ENCODE measurements at regions not wholly inside any gene's neighbourhood (a gene's known extent, or its start where the extent isn't known, plus 50 kb on each side); places are given as distances from the start of the nearest gene placed in this dataset.

GRCh38 chr6:9543649-9544048 is 871.2 kb downstream of the TFAP2A start:
- Histone ChIP-seq H3K4me1 (ENCODE audit: insufficient read depth, low read length) (no peaks in the 10 kb centered on the region), H3K56ac (ENCODE audit: insufficient read length, low read depth, low read length) (no peak overlapping the region), H2AFZ (ENCODE audit: low read length) (no peak overlapping the region), H3K14ac (ENCODE audit: insufficient read depth, low read length) (no peak overlapping the region), H3K27ac (ENCODE audit: insufficient read length, low read depth, low read length) (no peak overlapping the region), H2BK12ac (ENCODE audit: insufficient read length, low read depth, low read length) (no peak overlapping the region), H4K5ac (ENCODE audit: insufficient read length, low read depth, low read length) (no peak overlapping the region), H3K23ac (ENCODE audit: insufficient read length, low read depth, low read length) (no peak overlapping the region), H3K9me3 (ENCODE audit: control insufficient read depth, low read depth, low read length) (no peaks in the 10 kb centered on the region), H3K27me3 (ENCODE audit: insufficient read depth, low read length) (no peaks in the 10 kb centered on the region), H2BK5ac (ENCODE audit: insufficient read length, low read length) (no peak overlapping the region), H3T11ph (ENCODE audit: low read length) (no peak overlapping the region), H3K4ac (ENCODE audit: low read depth, low read length) (no peak overlapping the region), H2BK20ac (ENCODE audit: low read depth, low read length, poor library complexity, severe bottlenecking) (no peak overlapping the region), H3K9ac (ENCODE audit: extremely low read depth, insufficient read length, low read length) (no peak overlapping the region), H2AK5ac (ENCODE audit: insufficient read length, low read length) (no peak overlapping the region), H4K8ac (replicated peaks; ENCODE audit: insufficient read length, low read depth, low read length) (no peak overlapping the region), H3K23me2 (ENCODE audit: insufficient read length, low read depth, low read length, poor library complexity, severe bottlenecking) (no peaks in the 10 kb centered on the region), H2BK15ac (ENCODE audit: low read depth, low read length) (no peak overlapping the region), H3K79me1 (ENCODE audit: insufficient read depth, low read depth, low read length, poor library complexity, severe bottlenecking) (no peaks in the 10 kb centered on the region), H3K79me2 (ENCODE audit: insufficient read depth, low read length) (no peaks in the 10 kb centered on the region), H4K20me1 (ENCODE audit: control insufficient read depth, insufficient read depth, insufficient read length) (no peaks in the 10 kb centered on the region), H3K4me2 (ENCODE audit: insufficient read depth, insufficient read length, low read length) (no peak overlapping the region), H2BK120ac (ENCODE audit: low read depth, low read length, poor library complexity, severe bottlenecking) (no peak overlapping the region), H3K18ac (ENCODE audit: insufficient read length, low read depth, low read length) (no peak overlapping the region), H4K91ac (ENCODE audit: insufficient read length, low read depth, low read length) (no peak overlapping the region)
- H3K4me1 Mint-ChIP-seq: peaks cover 0 to 3% of the 10 kb centered on the region in 2 experiments; a peak in 1 of 4 replicates
- peak; percentile 24; the same call in 1 of the 3 replicates for TF ChIP-seq CTCF (conservative IDR thresholded peaks at IDR 0.05)
- no peaks in the 10 kb centered on the region for H3K36me3 Mint-ChIP-seq (ENCODE audit: insufficient read depth in 1 of 3, low read depth in 3 of 3)
- no CpG with 5 or more reads among the region's 5 CpGs for WGBS (ENCODE audit: extremely low coverage, insufficient read length, low lambda C conversion rate)
- no peak overlapping the region for H3K4me3 Mint-ChIP-seq
- no peak overlapping the region for H3K27ac Mint-ChIP-seq
- peak; percentile 45 for DNase-seq
- H3K9me3 Mint-ChIP-seq: no peaks in the 10 kb centered on the region
- no peaks in the 10 kb centered on the region for H3K27me3 Mint-ChIP-seq (ENCODE audit: low read depth)

Measured in H9 (cell line).